ENCODE measurements at regions not wholly inside any gene's neighbourhood (a gene's known extent, or its start where the extent isn't known, plus 50 kb on each side); places are given as distances from the start of the nearest gene placed in this dataset.

GRCh38 chr20:6483727-6484126, 283.8 kb upstream of the BMP2 start:
- TF ChIP-seq CTCF (IDR thresholded peaks at IDR 0.05; ENCODE audit: insufficient read depth, low read depth, low read length): no peak
- no peak overlapping the region for H3K4me3 ChIP-seq (ENCODE audit: low read depth, low read length)
- no peak for DNase-seq (ENCODE audit: low read depth)

GRCh38 chr20:6482486-6482885, 285.0 kb upstream of the BMP2 start:
- TF ChIP-seq CTCF (IDR thresholded peaks at IDR 0.05; ENCODE audit: insufficient read depth, low read depth, low read length): no peak
- DNase-seq (ENCODE audit: low read depth): no peak
- no peak overlapping the region for H3K4me3 ChIP-seq (ENCODE audit: low read depth, low read length)

GRCh38 chr20:6480328-6481200, 286.9 kb upstream of the BMP2 start:
- no peak for TF ChIP-seq CTCF (IDR thresholded peaks at IDR 0.05; ENCODE audit: insufficient read depth, low read depth, low read length)
- H3K4me3 ChIP-seq (ENCODE audit: low read depth, low read length): no peak overlapping the region
- DNase-seq (ENCODE audit: low read depth): no peak

- no peak overlapping the region for H3K4me3 ChIP-seq (ENCODE audit: low read depth, low read length)
- peak; percentile 71 for DNase-seq (ENCODE audit: low read depth)
- no peak for TF ChIP-seq CTCF (IDR thresholded peaks at IDR 0.05; ENCODE audit: insufficient read depth, low read depth, low read length)
Measured at GRCh38 chr20:6473197-6473596, 294.3 kb upstream of the BMP2 start.

GRCh38 chr20:6471871-6472270, 295.6 kb upstream of the BMP2 start:
- TF ChIP-seq CTCF (IDR thresholded peaks at IDR 0.05; ENCODE audit: insufficient read depth, low read depth, low read length): no peak
- DNase-seq (ENCODE audit: low read depth): no peak
- H3K4me3 ChIP-seq (ENCODE audit: low read depth, low read length): no peak overlapping the region

GRCh38 chr20:6471110-6471647, 296.3 kb upstream of the BMP2 start:
- DNase-seq (ENCODE audit: low read depth): no peak
- H3K4me3 ChIP-seq (ENCODE audit: low read depth, low read length): no peak overlapping the region
- no peak for TF ChIP-seq CTCF (IDR thresholded peaks at IDR 0.05; ENCODE audit: insufficient read depth, low read depth, low read length)
